PFSK-1 (cell line): ENCODE measurements at regions not wholly inside any gene's neighbourhood (a gene's known extent, or its start where the extent isn't known, plus 50 kb on each side); places are given as distances from the start of the nearest gene placed in this dataset.

Experiments used
- POLR2AphosphoS5 ChIP-seq: IDR thresholded peaks from 2 replicates; pipeline ENCODE4 v1.6.1; 2012; ENCODE audit warnings: low read depth, mild to moderate bottlenecking, control low read depth, low read length, moderate library complexity
- SIN3A ChIP-seq: IDR thresholded peaks from 2 replicates; pipeline ENCODE4 v1.6.1; 2012; ENCODE audit warnings: mild to moderate bottlenecking, low read length, moderate library complexity, borderline replicate concordance; ENCODE audit not compliant: insufficient read depth
- TAF1 ChIP-seq: IDR thresholded peaks from 2 replicates; pipeline ENCODE4 v1.6.1; 2012; ENCODE audit warnings: low read length, control low read depth, borderline replicate concordance; ENCODE audit not compliant: insufficient read depth
- TF ChIP-seq, protein P1 (sequence below), 2 experiments: IDR thresholded peaks; 2 replicates each; pipeline versions ENCODE4 v1.6.1 to v1.8.0; 2011 to 2012; ENCODE audit warnings: low read depth in 2 of 2, low read length in 2 of 2, control low read depth in 1 of 2, inconsistent platforms in 1 of 2, mild to moderate bottlenecking in 1 of 2, moderate library complexity in 1 of 2; ENCODE audit not compliant: insufficient read depth in 1 of 2

GRCh38 chr9:134222018-134222573, 57.7 kb upstream of the RNU6ATAC start:
- TF ChIP-seq, protein P1, sequence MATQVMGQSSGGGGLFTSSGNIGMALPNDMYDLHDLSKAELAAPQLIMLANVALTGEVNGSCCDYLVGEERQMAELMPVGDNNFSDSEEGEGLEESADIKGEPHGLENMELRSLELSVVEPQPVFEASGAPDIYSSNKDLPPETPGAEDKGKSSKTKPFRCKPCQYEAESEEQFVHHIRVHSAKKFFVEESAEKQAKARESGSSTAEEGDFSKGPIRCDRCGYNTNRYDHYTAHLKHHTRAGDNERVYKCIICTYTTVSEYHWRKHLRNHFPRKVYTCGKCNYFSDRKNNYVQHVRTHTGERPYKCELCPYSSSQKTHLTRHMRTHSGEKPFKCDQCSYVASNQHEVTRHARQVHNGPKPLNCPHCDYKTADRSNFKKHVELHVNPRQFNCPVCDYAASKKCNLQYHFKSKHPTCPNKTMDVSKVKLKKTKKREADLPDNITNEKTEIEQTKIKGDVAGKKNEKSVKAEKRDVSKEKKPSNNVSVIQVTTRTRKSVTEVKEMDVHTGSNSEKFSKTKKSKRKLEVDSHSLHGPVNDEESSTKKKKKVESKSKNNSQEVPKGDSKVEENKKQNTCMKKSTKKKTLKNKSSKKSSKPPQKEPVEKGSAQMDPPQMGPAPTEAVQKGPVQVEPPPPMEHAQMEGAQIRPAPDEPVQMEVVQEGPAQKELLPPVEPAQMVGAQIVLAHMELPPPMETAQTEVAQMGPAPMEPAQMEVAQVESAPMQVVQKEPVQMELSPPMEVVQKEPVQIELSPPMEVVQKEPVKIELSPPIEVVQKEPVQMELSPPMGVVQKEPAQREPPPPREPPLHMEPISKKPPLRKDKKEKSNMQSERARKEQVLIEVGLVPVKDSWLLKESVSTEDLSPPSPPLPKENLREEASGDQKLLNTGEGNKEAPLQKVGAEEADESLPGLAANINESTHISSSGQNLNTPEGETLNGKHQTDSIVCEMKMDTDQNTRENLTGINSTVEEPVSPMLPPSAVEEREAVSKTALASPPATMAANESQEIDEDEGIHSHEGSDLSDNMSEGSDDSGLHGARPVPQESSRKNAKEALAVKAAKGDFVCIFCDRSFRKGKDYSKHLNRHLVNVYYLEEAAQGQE (IDR thresholded peaks at IDR 0.05; ENCODE audit: insufficient read depth in 1 of 2, low read depth in 2 of 2, low read length in 2 of 2), result no peak
- TF ChIP-seq POLR2AphosphoS5 (no peak), SIN3A (no peak), TAF1 (no peak)
